ENCODE measurements at regions not wholly inside any gene's neighbourhood (a gene's known extent, or its start where the extent isn't known, plus 50 kb on each side); places are given as distances from the start of the nearest gene placed in this dataset.

DNA sequence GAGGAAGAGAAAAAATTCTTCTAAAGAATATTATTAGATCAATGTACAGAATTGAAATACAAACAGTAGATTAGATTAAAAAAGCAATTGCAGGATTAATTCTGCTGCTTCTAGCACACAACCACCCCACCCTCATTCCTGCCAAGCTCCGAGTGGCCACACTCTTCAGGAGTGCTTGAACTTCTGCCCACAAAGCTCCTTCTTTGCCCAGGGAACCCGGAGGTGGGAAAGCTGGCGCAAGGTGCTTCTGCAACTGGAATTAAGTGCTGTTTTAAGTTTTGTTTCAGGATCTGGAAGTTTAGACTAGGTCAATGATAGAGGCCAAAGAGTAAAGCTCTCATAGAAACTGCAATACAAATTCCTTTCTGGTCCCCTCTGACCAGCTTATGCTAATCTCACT is 94.1 kb upstream of the BMP4 start:
- intact Hi-C loops (cut with micrococcal nuclease; ENCODE audit: unreplicated experiment) = loop anchor here (1.0 kb wide), 1 partner anchor 49 kb away; no protein-coding TSS in a partner anchor
- Histone ChIP-seq H3K9me3 (no peaks in the 10 kb centered on the region), H3K4me3 (ENCODE audit: low read depth, low read length) (no peak overlapping the region), H3K4me1 (peaks cover 31% of the 10 kb centered on the region), H3K27me3 (replicated peaks; ENCODE audit: control insufficient read depth, insufficient read depth, low read length) (no peaks in the 10 kb centered on the region), H3K36me3 (ENCODE audit: control insufficient read depth, insufficient read depth, low read length) (no peaks in the 10 kb centered on the region)
- H3K36me3 Mint-ChIP-seq (ENCODE audit: insufficient read depth, unreplicated experiment) = no peaks in the 10 kb centered on the region
- CTCF ChIA-PET = interaction anchor here (0.7 kb wide), 1 partner anchor 124 kb away, joined by 3 read pairs; no protein-coding TSS in a partner anchor
- peaks cover 38% of the 10 kb centered on the region for H3K4me1 Mint-ChIP-seq (ENCODE audit: low read depth, unreplicated experiment)
- TF ChIP-seq, protein P1, sequence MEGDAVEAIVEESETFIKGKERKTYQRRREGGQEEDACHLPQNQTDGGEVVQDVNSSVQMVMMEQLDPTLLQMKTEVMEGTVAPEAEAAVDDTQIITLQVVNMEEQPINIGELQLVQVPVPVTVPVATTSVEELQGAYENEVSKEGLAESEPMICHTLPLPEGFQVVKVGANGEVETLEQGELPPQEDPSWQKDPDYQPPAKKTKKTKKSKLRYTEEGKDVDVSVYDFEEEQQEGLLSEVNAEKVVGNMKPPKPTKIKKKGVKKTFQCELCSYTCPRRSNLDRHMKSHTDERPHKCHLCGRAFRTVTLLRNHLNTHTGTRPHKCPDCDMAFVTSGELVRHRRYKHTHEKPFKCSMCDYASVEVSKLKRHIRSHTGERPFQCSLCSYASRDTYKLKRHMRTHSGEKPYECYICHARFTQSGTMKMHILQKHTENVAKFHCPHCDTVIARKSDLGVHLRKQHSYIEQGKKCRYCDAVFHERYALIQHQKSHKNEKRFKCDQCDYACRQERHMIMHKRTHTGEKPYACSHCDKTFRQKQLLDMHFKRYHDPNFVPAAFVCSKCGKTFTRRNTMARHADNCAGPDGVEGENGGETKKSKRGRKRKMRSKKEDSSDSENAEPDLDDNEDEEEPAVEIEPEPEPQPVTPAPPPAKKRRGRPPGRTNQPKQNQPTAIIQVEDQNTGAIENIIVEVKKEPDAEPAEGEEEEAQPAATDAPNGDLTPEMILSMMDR (IDR thresholded peaks at IDR 0.05; ENCODE audit: insufficient read depth in 1 of 2, low read depth in 1 of 2, low read length in 1 of 2, severe bottlenecking in 1 of 2, unreplicated experiment in 1 of 2) = no peak
- H3K27me3 Mint-ChIP-seq (ENCODE audit: insufficient read depth, unreplicated experiment) = no peaks in the 10 kb centered on the region
- no peak overlapping the region for H3K4me3 Mint-ChIP-seq (ENCODE audit: unreplicated experiment)
- DNase-seq = no peak
- no TSS peak for BruUV-seq (replicated peaks)
- H3K27ac Mint-ChIP-seq (ENCODE audit: unreplicated experiment) = no peak overlapping the region
- peaks cover 21% of the 10 kb centered on the region for H3K9me3 Mint-ChIP-seq (ENCODE audit: unreplicated experiment)
- POLR2A ChIA-PET = no interaction called here

DNA sequence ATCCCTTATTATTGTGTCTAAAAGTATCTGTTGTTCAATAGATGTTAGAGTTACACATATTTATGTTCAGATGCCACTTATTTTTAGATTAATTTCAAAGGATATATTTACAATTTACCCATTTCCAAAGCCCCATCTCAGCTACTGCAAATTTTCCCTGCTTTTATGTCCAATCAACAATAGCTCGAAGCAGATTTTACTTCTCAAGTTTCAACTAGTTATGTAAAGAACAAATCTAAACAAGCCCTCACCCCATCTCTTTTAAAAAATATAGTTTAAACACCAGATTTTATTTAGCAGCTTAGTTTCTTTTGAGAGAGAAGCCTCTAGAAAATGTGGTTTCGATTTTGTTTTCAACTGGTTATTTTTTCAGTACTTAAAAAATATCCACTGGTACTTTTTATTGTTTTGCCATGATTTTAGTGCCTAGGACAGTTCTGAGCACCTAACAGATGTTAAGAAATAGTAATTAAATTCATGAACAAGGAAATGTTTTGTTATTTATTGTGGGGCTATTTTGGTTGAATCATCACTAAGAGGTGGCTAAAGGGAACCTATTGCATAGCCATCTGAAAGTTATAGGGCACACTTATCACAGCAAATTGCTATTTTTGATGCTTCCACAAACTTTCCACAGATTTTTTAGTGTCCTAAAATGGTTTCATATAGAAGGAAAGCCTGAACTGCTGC is 96.2 kb upstream of the BMP4 start:
- Mint-ChIP-seq H3K36me3 (ENCODE audit: insufficient read depth, unreplicated experiment) (no peaks in the 10 kb centered on the region), H3K4me1 (ENCODE audit: low read depth, unreplicated experiment) (peaks cover 30% of the 10 kb centered on the region), H3K27ac (ENCODE audit: unreplicated experiment) (no peak overlapping the region), H3K27me3 (ENCODE audit: insufficient read depth, unreplicated experiment) (no peaks in the 10 kb centered on the region), H3K4me3 (ENCODE audit: unreplicated experiment) (no peak overlapping the region), H3K9me3 (ENCODE audit: unreplicated experiment) (peaks cover 14% of the 10 kb centered on the region)
- peaks cover 31% of the 10 kb centered on the region for H3K4me1 ChIP-seq
- no peak overlapping the region for H3K4me3 ChIP-seq (ENCODE audit: low read depth, low read length)
- no peaks in the 10 kb centered on the region for H3K27me3 ChIP-seq (replicated peaks; ENCODE audit: control insufficient read depth, insufficient read depth, low read length)
- no peaks in the 10 kb centered on the region for H3K9me3 ChIP-seq
- DNase-seq = no peak
- TF ChIP-seq, protein P1 (IDR thresholded peaks at IDR 0.05; ENCODE audit: insufficient read depth in 1 of 2, low read depth in 1 of 2, low read length in 1 of 2, severe bottlenecking in 1 of 2, unreplicated experiment in 1 of 2) = no peak
- POLR2A ChIA-PET = no interaction called here
- CTCF ChIA-PET = no interaction called here
- BruUV-seq (replicated peaks) = no TSS peak
- intact Hi-C loops (cut with micrococcal nuclease; ENCODE audit: unreplicated experiment) = no loop called here
- H3K36me3 ChIP-seq (ENCODE audit: control insufficient read depth, insufficient read depth, low read length) = no peaks in the 10 kb centered on the region

DNA sequence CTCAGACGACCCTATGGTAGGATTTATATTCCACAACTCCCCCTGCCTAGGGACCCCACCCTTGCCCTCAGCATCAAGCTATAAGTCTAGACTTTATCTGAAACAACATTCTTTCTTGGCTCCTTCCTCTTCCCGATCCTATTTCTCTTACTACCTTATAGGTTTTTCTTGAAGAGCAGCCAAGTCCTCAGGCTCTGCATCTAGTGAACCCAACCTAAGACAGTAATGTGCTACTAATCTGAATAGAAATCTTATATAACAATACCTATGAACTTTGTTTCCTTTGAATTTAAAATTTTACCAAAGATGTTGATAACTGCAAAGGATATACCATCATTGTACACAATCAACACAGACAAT is 96.7 kb upstream of the BMP4 start:
- ChIA-PET POLR2A (no interaction called here), CTCF (no interaction called here)
- intact Hi-C loops (cut with micrococcal nuclease; ENCODE audit: unreplicated experiment) = no loop called here
- no TSS peak for BruUV-seq (replicated peaks)
- TF ChIP-seq, protein P1 (IDR thresholded peaks at IDR 0.05; ENCODE audit: insufficient read depth in 1 of 2, low read depth in 1 of 2, low read length in 1 of 2, severe bottlenecking in 1 of 2, unreplicated experiment in 1 of 2) = no peak
- H3K4me1 Mint-ChIP-seq (ENCODE audit: low read depth, unreplicated experiment) = peaks cover 29% of the 10 kb centered on the region
- H3K27me3 ChIP-seq (replicated peaks; ENCODE audit: control insufficient read depth, insufficient read depth, low read length) = no peaks in the 10 kb centered on the region
- H3K27me3 Mint-ChIP-seq (ENCODE audit: insufficient read depth, unreplicated experiment) = no peaks in the 10 kb centered on the region
- no peak overlapping the region for H3K27ac Mint-ChIP-seq (ENCODE audit: unreplicated experiment)
- no peaks in the 10 kb centered on the region for H3K9me3 ChIP-seq
- H3K9me3 Mint-ChIP-seq (ENCODE audit: unreplicated experiment) = peaks cover 13% of the 10 kb centered on the region
- no peak for DNase-seq
- peaks cover 26% of the 10 kb centered on the region for H3K4me1 ChIP-seq
- no peaks in the 10 kb centered on the region for H3K36me3 ChIP-seq (ENCODE audit: control insufficient read depth, insufficient read depth, low read length)
- H3K4me3 ChIP-seq (ENCODE audit: low read depth, low read length) = no peak overlapping the region
- H3K4me3 Mint-ChIP-seq (ENCODE audit: unreplicated experiment) = no peak overlapping the region
- H3K36me3 Mint-ChIP-seq (ENCODE audit: insufficient read depth, unreplicated experiment) = no peaks in the 10 kb centered on the region

Data from Caco-2 (cell line).